HuH-7 (cell line): ENCODE measurements at regions not wholly inside any gene's neighbourhood (a gene's known extent, or its start where the extent isn't known, plus 50 kb on each side); places are given as distances from the start of the nearest gene placed in this dataset.
A peak's percentile ranks its signal among the peaks of the same experiment; 100 is the strongest.
"Not testable (repeated sequence)": the region's sequence is repeated elsewhere in the genome, so short reads cannot be mapped to it uniquely, and the experiment has no call there.

ENCODE experiments used
- DNase-seq: peaks from one replicate; pipeline ENCODE4 v3.0.0; 2011; ENCODE audit warnings: low spot score

GRCh38 chr18:44323125-44323524 lies 357.6 kb upstream of the SETBP1 start:
- no peak for DNase-seq

GRCh38 chr18:44324361-44324760 lies 356.3 kb upstream of the SETBP1 start:
- DNase-seq: no peak

- DNase-seq: peak; percentile 6
These were observed 354.6 kb upstream of the SETBP1 start for GRCh38 chr18:44325903-44326635.

GRCh38 chr18:44331656-44332570 lies 348.8 kb upstream of the SETBP1 start:
- no peak for DNase-seq

GRCh38 chr18:44341759-44342158 lies 338.9 kb upstream of the SETBP1 start:
- DNase-seq: no peak

GRCh38 chr18:44342162-44342561 lies 338.5 kb upstream of the SETBP1 start:
- no peak for DNase-seq

- DNase-seq: no peak
These were observed 337.7 kb upstream of the SETBP1 start for GRCh38 chr18:44342946-44343345.

GRCh38 chr18:44343570-44343969 lies 337.1 kb upstream of the SETBP1 start:
- DNase-seq: no peak

GRCh38 chr18:44356566-44357157 lies 324.0 kb upstream of the SETBP1 start:
- DNase-seq: no peak

- DNase-seq: no peak
These were observed 322.3 kb upstream of the SETBP1 start for GRCh38 chr18:44358402-44358801.

- DNase-seq: not testable (repeated sequence)
These were observed 320.9 kb upstream of the SETBP1 start for GRCh38 chr18:44359741-44360140.

- not testable (repeated sequence) for DNase-seq
These were observed 318.5 kb upstream of the SETBP1 start for GRCh38 chr18:44362213-44362612.

- no peak for DNase-seq
These were observed 309.8 kb upstream of the SETBP1 start for GRCh38 chr18:44370861-44371260.

- no peak for DNase-seq
These were observed 305.7 kb upstream of the SETBP1 start for GRCh38 chr18:44374966-44375365.

GRCh38 chr18:44386401-44386800 lies 294.3 kb upstream of the SETBP1 start:
- DNase-seq: no peak

- no peak for DNase-seq
These were observed 292.4 kb upstream of the SETBP1 start for GRCh38 chr18:44388329-44388728.

GRCh38 chr18:44392933-44393332 lies 287.8 kb upstream of the SETBP1 start:
- no peak for DNase-seq

GRCh38 chr18:44393406-44393805 lies 287.3 kb upstream of the SETBP1 start:
- no peak for DNase-seq

GRCh38 chr18:44396550-44396949 lies 284.1 kb upstream of the SETBP1 start:
- no peak for DNase-seq

- no peak for DNase-seq
These were observed 271.6 kb upstream of the SETBP1 start for GRCh38 chr18:44409071-44409470.

- no peak for DNase-seq
These were observed 271.2 kb upstream of the SETBP1 start for GRCh38 chr18:44409515-44409914.

GRCh38 chr18:44410740-44411139 lies 269.9 kb upstream of the SETBP1 start:
- no peak for DNase-seq
